Activated CD4-positive, alpha-beta T cell treated with anti-CD3 and anti-CD28 coated beads, Interleukin-2, Interleukin-6, amounts not matched to agents 100 ng/mL and 50 ng/mL, durations not matched to agents 16 hours and 8 hours (primary cell): ENCODE measurements at regions not wholly inside any gene's neighbourhood (a gene's known extent, or its start where the extent isn't known, plus 50 kb on each side); places are given as distances from the start of the nearest gene placed in this dataset.

Experiments used
- DNase-seq: peaks from one replicate; pipeline ENCODE4 v3.0.0-alpha.2; 2020

DNA sequence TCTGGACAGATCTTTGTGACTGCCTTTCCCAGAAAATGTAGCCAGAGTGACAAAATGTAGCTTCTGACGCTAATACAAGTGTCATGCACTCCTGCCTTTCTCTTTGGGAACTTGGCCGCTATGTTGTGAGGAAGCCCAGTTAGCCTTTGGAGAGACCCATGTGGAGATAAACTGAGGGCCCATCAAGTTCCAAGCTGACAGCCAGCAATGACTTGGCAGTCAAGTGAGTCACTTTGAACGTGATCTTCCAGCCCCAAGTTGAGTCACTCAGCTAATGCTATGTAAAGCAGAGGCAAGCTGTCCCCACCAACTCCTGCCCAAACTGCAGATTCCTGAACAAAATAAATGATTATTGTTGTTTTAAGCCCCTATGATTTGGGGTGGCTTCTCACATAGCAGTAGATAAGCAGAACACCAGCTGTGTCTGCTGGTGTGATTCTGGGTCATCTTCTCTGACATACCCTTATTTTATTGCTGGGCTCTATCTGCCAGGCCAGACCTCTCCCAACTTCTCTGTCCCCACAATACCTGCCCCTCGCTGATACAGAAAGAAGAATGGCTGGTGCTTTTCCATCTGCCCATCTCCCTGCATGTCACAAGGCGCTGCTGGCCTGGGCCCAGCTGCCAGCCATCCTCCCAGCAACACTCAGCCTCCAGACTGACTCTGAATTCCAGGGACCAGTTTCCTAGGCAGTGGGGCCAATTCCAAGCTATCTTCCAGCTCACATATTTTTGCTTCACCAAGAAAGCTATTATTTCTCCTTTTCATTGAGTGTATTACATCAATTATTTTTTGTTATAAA, 274.8 kb downstream of the LRFN2 start:
- DNase-seq = no peak

DNA sequence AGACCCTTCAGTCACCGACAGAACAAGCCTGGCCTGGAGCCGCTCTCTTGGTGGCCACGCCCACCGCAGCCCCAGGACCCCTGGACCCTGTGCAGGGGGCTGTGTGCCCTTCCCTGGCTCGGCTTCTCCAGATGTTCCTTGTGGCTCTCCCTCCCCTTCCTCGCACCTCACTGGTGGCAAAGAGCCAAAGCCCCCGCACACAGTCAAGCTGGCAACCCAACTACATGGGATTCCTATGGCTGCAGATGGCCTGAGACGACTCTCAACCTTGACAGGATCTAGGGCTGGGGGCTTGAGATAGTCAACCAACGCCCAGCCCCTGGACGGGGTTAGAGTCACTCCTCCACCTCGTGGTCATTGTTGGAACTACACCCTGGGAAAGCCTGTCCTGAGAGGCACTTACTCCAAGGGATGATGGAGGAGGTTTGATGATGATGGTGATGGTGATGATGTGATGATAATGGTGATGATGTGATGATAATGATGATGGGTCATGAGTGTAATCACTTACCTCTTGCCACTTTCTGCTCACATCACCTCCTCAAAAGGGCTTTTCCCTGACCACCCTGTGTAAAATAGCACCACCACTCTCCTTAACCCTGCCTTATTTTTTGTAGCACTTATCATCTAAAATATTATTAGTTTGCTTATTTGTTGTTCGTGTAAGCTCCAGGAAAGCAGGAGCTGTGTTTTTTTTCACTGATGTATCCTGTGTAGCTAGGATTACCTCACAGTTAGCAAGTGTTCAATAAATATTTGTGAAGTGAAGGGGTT, 278.4 kb downstream of the LRFN2 start:
- DNase-seq = peak; percentile 70

DNA sequence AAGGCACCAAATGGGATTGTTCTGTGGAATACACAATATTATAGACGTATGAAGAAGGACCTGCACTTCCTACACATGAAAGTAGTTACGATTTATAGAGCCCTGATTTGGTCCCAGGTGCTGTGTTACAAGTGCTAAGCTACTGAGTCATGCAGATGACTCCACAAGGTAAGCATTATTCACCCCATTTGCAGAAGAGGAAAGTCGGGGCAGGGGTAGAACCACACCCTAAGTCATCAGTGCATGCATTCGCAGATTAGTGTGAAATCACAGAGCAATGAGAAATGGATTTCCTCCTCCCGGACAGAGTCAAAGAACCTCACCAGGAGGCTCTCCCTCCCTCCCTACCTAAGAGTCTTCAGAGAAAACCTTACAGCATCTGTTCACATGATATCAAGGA, 279.5 kb downstream of the LRFN2 start:
- DNase-seq = no peak

DNA sequence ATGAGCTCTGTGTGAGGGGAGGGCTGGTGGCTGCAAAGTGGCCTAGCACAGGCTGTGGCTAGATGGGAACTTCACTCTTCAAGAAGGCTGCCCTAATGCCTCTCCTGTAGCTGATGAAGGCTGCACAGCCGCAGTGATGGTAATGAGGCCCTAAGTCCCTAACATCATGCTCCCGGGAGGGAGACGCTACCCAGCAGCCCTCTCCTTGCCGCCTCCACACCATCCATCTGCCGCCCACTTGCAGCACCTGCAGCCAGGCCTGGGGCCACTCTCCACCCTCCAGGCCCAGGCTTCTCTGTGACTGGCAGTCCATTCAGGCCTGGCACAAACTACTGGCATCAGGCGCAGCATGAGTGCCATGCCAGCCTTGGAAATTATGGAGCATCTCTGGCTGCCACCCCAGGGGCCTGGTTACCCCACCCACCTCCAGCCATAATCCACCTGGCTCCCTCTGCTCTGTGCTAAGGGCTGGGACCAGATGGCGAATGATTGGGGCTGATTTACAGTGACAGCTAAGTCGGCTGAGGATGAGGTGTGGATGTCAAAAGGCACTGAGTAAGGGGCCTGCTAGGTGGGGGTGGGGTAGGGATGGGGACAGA, 284.2 kb downstream of the LRFN2 start:
- no peak for DNase-seq

DNA sequence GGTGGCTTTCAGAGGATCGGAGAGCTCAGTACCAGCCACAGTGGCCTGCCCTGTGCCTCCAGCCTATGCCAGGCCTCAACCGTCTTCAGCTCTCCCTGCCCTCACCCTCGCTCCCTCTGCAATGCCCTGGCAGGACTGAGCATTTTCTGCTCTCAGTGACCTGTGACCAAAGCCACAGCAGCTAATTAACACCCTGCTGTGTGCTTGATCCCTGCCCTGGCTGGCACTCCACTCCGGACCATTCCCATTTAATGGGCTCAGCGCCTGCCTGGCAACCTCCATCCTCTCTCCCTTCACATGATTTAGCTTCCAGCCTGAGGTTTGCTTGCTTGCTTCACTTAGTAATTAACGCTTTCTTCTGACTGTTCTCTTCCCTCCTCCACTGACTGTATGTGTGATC, 287.5 kb downstream of the LRFN2 start:
- DNase-seq = no peak

DNA sequence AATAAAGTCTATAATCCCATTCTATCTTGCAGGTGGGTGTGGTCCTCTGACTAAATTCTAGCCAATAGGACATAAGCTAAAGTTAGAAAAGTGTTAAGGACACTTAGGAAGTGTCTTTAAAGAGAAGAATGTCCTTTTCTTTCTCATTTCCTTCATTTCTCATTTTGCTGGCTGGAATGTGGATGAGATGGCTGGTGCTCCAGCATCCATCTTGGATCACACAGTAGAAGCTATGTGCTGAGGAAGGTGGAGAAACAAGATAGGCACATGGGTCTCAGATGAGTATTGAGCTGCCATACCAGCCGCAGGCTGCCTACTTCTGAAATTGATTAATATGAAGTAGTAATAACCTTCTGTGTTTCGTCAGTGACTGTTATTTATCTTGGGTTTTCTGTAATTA, 289.0 kb downstream of the LRFN2 start:
- DNase-seq = no peak

DNA sequence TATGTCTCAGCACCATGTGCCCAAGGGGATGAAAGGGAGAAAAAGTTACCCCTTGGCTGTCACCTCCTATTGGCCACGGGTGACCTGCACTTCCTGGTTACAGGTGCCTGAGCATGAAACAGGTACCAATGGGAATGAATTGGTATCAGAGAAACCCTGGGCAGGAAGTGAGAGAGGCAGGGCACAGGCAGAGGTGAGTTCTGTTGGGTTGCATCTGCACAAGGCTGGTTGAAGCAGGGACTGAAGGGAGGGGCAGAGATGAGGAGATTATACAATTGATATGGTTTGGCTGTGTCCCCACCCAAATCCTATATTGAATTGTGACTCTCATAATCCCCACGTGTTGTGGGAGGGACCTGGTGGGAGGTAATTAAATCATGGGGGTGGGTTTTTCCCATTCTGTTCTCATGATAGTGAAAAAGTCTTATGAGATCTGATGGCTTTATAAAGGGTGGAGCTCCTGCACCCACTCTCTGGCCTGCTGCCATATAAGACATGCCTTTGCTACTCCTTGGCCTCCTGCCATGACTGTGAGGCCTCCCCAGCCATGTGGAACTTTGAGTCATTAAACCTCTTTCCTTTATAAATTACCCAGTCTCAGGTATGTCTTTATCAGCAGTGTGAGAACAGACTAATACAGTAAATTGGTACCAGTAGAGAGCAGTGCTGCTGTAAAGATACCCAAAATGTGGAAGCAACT, 291.8 kb downstream of the LRFN2 start:
- DNase-seq = no peak

DNA sequence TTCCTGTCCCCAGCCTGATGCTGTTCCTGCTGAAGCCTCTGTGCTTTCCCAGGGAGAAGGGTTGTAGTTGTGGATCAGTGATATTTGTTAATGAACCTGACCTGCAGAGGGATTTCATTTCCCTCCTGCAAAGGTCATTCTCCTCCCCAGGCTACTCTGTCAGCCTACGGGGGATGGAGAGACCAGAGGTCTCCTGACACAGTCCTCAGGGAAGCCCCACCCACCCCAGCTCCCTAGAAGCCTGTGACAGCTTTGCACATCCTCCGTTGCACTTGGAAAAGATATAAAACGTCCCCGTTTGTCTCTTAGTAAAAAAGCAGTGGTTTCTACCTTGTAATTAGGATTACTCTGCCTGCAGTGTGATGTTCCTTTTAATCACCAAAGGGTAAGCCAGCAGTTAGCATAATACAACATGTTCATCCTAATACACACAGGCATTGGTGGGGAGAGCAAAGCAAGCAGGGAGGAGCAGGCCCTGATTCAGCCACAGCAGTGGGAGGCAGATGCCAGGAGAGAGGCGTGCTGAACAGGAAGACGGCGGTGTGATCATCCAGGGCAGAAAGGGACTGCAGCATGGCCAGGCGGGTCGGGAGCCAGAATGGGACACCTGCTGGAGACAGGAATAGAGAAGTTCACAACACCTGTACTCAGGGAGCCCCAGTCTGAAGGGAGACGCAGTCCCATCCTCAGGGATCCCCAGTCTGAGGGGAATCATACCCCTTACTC, 293.5 kb downstream of the LRFN2 start:
- no peak for DNase-seq

DNA sequence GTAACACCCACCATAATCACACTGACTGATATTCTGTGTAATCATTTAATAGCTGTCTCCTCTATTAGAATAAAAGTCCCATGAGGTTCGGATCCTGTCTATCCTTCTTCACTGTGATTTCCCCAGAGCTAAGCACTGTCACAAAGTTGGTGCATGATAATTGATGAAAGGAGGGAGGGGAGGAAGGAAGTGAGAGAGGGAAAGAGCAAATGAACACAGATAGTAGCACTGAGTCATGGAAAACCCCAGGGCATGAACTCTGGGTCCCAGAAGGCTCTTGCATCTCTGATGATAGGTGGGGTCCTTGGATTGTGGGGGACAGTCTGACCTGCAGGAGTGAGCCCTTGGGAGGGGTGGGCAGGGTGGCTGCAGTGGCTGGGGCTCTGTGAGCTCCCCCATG, 294.1 kb downstream of the LRFN2 start:
- no peak for DNase-seq

DNA sequence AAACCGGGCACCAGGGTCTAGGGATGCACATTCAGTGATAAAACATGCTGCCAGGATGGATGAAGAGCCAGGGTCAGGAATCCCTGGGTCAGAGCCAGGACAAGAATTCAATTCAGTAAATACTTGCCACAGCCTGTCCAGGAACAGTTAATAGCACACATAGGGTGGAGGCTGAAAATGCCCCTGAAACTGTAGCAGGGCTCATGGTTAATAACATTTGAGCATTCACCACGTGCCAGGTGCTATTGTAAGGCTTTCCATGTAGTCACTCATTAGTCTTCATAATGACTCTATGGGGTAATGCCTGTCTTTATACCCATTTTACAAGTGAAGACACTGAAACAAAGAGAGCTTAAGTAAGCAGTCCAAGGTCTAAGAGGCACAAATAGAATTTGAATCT, 296.3 kb downstream of the LRFN2 start:
- no peak for DNase-seq

DNA sequence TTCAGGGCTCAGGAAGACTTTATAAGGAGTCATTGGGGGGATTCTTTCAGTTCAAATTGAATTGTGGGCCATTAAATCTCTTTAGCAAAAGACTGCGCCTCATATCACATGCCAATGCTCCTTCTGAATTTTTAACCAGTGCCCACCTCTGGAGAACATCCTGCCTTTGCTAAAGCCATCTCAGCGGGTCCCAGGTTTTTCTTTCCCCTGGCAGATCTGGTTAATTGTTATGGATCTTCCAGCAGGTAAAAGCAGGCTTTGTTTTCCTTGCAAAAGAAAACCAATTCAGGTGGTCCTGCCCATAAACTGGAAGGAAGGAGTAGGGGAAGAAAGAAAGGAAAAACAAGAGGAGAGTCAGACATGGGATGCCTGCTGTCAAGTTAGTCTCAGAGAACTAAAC, 298.2 kb downstream of the LRFN2 start:
- DNase-seq = no peak

DNA sequence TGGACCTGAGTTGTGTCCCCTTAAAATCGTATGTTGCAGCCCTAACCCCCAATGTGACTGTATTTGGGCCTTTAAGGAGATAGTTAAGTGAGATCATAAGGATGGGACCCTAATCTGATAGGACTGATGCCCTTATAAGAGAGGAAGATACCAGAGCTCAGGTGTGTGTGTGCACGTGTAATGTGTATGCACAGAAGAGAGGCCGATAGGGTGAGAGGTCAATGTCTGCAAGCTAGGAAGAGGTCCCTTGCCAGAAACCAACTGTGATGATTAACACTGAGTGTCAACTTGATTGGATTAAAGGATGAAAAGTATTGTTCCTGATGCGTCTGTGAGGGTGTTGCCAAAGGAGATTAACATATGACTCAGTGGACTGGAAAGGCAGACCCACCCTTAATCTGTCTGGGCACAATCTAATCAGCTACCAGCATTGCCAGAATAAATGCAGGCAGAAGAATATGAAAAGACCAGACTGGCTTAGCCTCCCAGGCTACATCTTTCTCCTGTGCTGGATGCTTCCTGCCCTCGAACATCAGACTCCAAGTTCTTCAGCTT, 299.8 kb downstream of the LRFN2 start:
- no peak for DNase-seq

DNA sequence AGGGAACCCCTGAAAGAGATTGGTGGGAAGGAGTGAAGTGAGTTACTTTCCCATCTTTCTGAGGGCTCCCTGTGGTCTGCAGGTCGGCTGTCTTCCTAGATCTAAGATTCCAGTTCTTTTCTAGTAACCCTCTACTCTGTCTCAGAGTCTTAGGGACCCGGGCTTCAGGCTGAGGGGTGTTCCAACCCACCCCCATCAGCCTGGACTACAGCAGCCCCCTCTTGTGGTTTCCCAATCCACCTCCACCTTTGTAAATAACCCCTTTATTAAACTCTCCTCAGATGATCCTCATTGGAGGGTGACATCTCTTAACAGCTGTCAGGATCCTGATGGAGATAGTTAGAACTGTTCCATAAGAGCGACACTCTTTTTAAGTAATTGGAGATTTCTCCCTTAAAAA, 300.4 kb downstream of the LRFN2 start:
- DNase-seq = no peak

DNA sequence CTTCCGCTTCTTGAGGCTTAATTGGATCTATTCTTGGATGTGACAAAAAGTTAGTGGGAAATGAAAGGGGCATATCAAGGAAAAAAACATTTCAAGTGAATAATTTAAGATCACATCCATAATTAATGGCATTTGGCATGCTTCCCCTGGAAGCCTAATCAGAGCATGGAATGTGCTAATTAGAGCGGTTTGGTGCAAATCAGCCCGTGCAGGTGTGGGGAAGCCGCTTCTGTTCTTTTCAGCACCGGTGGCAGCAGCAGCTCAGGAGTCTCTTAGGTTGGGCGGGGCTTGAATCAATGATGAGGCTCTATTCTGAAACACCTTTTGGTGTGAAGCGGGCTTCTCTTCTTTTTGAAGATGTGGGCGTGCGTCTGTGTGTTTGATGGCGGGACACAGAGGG, 301.2 kb downstream of the LRFN2 start:
- DNase-seq = no peak

DNA sequence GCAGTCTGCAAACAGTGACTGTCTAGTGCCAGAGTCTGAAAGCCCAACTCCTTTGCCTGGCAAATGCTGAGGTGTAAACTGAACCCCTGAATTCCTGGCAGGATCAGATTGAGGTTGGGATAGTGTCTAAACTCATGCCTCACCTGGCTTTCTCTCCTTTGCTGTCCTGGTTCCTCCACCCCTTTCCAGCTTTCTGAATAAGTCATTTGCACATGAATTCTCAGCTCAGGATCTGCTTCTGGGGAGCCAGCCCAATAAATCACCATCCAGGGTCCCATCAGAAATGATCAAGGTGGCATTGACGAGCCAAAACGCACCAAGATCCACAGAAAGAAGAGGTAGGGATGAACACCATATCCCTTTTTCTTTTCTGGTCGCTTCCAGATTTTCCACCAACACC, 301.6 kb downstream of the LRFN2 start:
- DNase-seq = no peak

DNA sequence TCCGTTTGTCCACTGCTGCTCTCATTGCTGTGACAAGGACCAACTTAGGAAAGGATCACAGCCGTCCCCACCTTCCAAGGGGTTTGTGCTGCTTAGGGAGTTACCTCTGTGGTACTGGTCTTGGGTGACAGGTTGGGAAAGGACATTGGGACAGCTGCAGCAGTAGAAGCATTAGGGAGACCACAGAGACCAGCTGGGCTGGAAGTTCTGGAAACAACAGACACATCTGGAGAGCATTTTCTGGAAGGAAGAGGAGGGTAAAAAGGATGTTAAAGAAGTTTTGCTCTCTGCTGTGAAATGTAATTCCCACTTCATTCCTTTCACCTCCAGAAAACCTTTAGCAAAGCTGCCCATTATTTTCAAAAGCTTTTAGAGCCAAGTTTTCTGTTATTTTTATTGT, 304.2 kb downstream of the LRFN2 start:
- DNase-seq = no peak

DNA sequence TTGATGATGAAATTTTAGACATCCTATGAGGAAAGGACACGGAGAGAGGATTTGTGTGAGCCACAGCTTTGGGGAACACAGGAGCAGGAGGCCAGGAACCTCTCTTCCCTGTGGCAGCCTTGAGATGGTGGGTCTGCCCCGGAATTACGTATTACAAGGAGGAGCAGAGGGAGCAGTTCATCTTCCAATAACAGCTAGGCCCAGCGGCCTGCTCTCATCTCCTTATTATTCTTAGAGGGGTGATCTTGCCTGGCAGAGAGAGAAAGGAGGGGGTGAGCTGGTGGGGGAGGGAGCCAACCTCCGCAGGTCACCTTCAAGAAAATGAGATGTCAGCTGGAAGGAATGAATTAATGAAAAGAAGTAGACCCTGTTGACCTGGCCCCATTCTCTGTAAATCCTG, 305.8 kb downstream of the LRFN2 start:
- no peak for DNase-seq

DNA sequence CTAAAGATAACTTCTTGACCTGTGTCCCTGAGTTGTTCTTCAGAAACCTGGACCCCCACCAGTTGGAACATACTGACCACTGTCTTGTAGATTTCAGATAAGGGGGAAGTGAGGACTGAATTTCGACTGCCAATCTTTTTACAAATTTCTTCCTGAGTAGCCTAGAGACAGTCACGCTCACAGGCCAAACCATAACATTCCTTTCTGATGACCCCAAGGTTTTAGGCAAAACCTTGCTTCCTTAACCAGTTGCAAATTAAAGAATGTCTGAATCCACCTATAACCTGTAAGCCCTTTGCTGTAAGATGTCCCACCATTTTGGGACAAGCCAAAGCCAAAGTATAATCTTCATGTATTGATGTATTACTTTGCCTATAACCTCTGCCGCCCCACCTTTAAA, 306.9 kb downstream of the LRFN2 start:
- DNase-seq = no peak

DNA sequence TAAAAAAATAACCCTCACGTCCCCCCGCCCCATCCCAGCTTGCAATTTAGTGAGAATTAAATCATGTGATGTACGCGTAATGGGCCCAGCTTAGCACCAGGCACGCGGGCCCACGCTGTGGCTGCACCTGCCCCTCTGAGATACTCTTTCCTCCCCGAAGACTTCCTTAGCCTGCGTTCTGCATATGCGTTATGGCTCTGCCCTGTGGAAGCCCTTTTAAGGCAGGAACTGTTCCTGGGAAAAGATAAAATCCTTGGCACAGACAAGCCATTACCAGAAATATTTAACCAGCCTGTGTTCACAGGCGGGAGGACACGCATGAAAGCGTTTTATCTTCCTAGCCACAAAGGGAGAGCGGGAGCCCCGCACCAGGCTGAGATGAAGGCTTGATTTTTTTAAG, 311.0 kb downstream of the LRFN2 start:
- DNase-seq = no peak

DNA sequence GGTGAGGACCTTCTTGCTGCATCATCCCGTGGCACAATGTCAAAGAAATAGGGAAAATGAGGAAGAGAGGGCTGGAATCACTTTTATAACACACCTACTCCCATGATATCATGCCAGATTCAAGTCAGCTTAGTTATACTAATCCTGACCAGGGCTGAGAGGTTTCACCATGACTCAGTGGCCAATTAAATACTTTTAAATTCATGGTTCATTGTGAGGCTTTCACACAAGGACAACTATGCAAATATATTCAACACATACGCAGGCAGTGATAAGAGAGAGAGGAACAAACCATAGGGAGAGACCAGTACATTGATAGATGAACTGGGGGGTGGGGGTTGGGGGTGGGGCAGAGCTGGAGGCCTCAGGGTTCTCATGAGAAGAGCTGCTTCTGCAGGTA, 313.1 kb downstream of the LRFN2 start:
- no peak for DNase-seq

DNA sequence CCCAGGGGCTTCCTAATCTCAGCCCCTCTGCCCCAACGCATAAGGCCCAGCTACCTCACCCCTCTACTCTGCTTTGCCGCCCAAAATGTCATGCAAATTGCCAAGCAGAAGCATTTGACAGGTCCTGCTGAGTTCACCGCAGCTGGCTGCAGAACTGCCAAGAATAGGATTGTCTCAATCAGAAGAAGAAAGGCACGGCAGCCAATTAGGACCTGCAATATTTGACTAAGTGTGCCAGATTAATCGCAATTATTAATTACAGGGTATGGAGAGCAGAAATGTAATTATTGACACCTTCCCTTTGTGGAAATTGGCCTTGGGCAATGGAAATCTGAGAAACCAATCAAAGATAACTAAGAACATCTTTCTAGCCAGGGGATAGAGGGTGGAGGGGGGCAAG, 318.6 kb downstream of the LRFN2 start:
- DNase-seq = no peak

DNA sequence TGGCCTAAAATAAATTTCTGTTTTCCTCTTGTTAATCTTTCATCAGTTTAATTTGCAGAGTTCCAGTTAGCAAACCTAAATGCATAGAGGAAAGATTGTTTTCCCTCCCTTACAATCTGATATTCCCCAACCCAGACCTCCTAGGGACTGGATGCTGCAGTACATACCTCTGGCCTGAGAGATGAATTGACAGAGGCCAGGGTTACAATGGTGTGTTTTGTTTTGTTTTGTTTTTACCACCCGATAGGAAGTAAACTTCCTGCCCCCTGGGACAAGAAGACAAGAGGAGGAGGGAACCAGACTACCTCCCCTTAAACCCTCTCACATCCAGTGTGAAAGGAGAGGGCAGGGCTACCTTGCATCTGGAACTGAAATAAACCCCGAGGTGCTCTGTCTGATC, 319.0 kb downstream of the LRFN2 start:
- no peak for DNase-seq

DNA sequence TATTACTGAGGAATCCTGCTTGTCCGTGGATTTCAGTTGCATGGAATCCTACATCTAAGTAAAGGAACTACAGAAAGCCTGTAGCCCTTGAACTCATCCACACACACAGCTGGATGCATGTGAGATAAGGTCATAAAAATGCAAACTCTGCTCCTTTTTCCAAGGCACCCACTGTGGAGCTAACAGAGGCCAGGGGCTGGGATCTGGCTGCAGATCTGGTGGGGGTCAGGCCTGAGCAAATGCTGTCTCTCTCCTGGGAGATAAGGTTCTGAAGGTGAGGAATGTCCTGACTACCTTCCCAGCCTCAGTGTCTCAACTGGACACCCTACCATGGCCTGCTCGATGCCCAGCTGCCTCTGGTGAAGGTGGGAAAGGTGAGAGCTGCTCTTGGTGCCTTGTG, 321.5 kb downstream of the LRFN2 start:
- DNase-seq = no peak
